Tibial nerve (tissue), 4 donors: ENCODE measurements at regions not wholly inside any gene's neighbourhood (a gene's known extent, or its start where the extent isn't known, plus 50 kb on each side); places are given as distances from the start of the nearest gene placed in this dataset.

ENCODE experiments used
- CTCF ChIP-seq, 5 experiments: fragments of 200-600 bp in 3 of 5; fragments of 450-650 bp in 2 of 5; sonication (generic) in 3 of 5; IDR thresholded peaks; one replicate each; pipeline ENCODE4 v1.5.1; 2016 to 2019; ENCODE audit warnings: antibody characterized with exemption in 5 of 5, mild to moderate bottlenecking in 3 of 5, moderate library complexity in 2 of 5
- EP300 ChIP-seq, 2 donors: sonication (generic); formaldehyde crosslinking; IDR thresholded peaks; one replicate each; pipeline ENCODE4 v1.6.1; 2017; ENCODE audit warnings: antibody characterized with exemption in 2 of 2, mild to moderate bottlenecking in 1 of 2
- POLR2A ChIP-seq, 2 donors: fragments of 450-650 bp; IDR thresholded peaks; one replicate each; pipeline ENCODE4 v1.6.1; 2017; ENCODE audit warnings: antibody characterized with exemption in 2 of 2, mild to moderate bottlenecking in 2 of 2, moderate library complexity in 2 of 2

DNA sequence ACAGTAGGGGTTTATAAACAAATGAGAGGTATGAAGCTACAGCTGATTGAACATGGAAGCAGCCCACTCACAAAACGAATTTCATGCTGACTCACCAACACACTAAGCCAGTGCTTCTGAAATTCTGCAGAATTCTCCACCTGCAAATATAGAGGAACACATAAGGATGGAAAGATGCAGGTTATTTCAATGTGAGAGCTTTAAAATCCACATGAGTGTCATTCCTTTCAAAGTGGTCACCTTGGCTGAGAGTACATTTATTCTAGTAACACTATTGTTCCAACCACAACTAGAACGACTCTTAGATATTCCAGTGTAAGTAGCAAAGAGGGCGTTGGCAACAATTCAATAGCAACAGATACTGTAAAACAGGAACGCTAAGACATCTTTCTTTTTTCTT lies 189.9 kb upstream of the TSC22D2 start:
- TF ChIP-seq CTCF (IDR thresholded peaks at IDR 0.05) = no peak
- TF ChIP-seq POLR2A (IDR thresholded peaks at IDR 0.05) = no peak
- TF ChIP-seq EP300 (IDR thresholded peaks at IDR 0.05) = no peak
